H9 (cell line): ENCODE measurements at regions not wholly inside any gene's neighbourhood (a gene's known extent, or its start where the extent isn't known, plus 50 kb on each side); places are given as distances from the start of the nearest gene placed in this dataset.

Experiments used
- DNase-seq: peaks from one replicate; pipeline ENCODE4 v3.0.0-alpha.2; 2017
- H2AFZ ChIP-seq: one replicate; pipeline ENCODE4 v1.6.1; 2013; ENCODE audit warnings: mild to moderate bottlenecking, low read length, control low read depth, moderate library complexity
- H2AK5ac ChIP-seq: 2 replicates; pipeline ENCODE4 v1.6.1; 2013; ENCODE audit warnings: low read length, control low read depth, mixed read lengths; ENCODE audit not compliant: insufficient read length
- H2BK120ac ChIP-seq: one replicate; pipeline ENCODE4 v1.6.1; 2013; ENCODE audit warnings: low read depth, mild to moderate bottlenecking, low read length, control low read depth, inconsistent platforms; ENCODE audit not compliant: poor library complexity, severe bottlenecking
- H2BK12ac ChIP-seq: 2 replicates; pipeline ENCODE4 v1.6.1; 2013; ENCODE audit warnings: low read length, control low read depth, mixed read lengths, low read depth; ENCODE audit not compliant: insufficient read length
- H2BK15ac ChIP-seq: 2 replicates; pipeline ENCODE4 v1.6.1; 2013; ENCODE audit warnings: low read depth, low read length, control low read depth
- H2BK20ac ChIP-seq: one replicate; pipeline ENCODE4 v1.6.1; 2013; ENCODE audit warnings: low read depth, mild to moderate bottlenecking, low read length, control low read depth, inconsistent platforms; ENCODE audit not compliant: poor library complexity, severe bottlenecking
- H2BK5ac ChIP-seq: 2 replicates; pipeline ENCODE4 v1.6.1; 2013; ENCODE audit warnings: low read length, control low read depth, mixed read lengths; ENCODE audit not compliant: insufficient read length
- H3K14ac ChIP-seq: 2 replicates; pipeline ENCODE4 v1.6.1; 2013; ENCODE audit warnings: low read length, control low read depth; ENCODE audit not compliant: insufficient read depth
- H3K18ac ChIP-seq: 2 replicates; pipeline ENCODE4 v1.6.1; 2013; ENCODE audit warnings: low read depth, mild to moderate bottlenecking, mixed read lengths, low read length, control low read depth; ENCODE audit not compliant: insufficient read length
- H3K23ac ChIP-seq: 2 replicates; pipeline ENCODE4 v1.6.1; 2013; ENCODE audit warnings: low read length, control low read depth, mixed read lengths, low read depth; ENCODE audit not compliant: insufficient read length
- H3K23me2 ChIP-seq: 2 replicates; pipeline ENCODE4 v1.6.1; 2013; ENCODE audit warnings: low read depth, mild to moderate bottlenecking, mixed read lengths, low read length, control low read depth; ENCODE audit not compliant: insufficient read length, poor library complexity, severe bottlenecking
- H3K27ac ChIP-seq: 2 replicates; pipeline ENCODE4 v1.5.1; 2013; ENCODE audit warnings: low read length, control low read depth, mixed read lengths, low read depth; ENCODE audit not compliant: insufficient read length
- H3K27me3 ChIP-seq: 2 replicates; pipeline ENCODE4 v1.6.1; 2013; ENCODE audit warnings: low read length, control low read depth, inconsistent platforms; ENCODE audit not compliant: insufficient read depth
- H3K4ac ChIP-seq: 2 replicates; pipeline ENCODE4 v1.6.1; 2013; ENCODE audit warnings: low read depth, mild to moderate bottlenecking, control low read depth, inconsistent platforms, low read length, moderate library complexity
- H3K4me1 ChIP-seq: 2 replicates; pipeline ENCODE4 v1.6.1; 2013; ENCODE audit warnings: low read length, control low read depth, inconsistent platforms; ENCODE audit not compliant: insufficient read depth
- H3K4me2 ChIP-seq: 2 replicates; pipeline ENCODE4 v1.6.1; 2013; ENCODE audit warnings: low read length, control low read depth, mixed read lengths; ENCODE audit not compliant: insufficient read length, insufficient read depth
- H3K56ac ChIP-seq: 2 replicates; pipeline ENCODE4 v1.6.1; 2013; ENCODE audit warnings: low read depth, mild to moderate bottlenecking, mixed read lengths, low read length, control low read depth; ENCODE audit not compliant: insufficient read length
- H3K79me1 ChIP-seq: 2 replicates; pipeline ENCODE4 v1.6.1; 2013; ENCODE audit warnings: low read depth, mild to moderate bottlenecking, moderate library complexity, low read length, control low read depth, inconsistent platforms; ENCODE audit not compliant: insufficient read depth, poor library complexity, severe bottlenecking
- H3K79me2 ChIP-seq: 2 replicates; pipeline ENCODE4 v1.6.1; 2013; ENCODE audit warnings: low read length, control low read depth, inconsistent platforms; ENCODE audit not compliant: insufficient read depth
- H3K9ac ChIP-seq: 2 replicates; pipeline ENCODE4 v1.6.1; 2013; ENCODE audit warnings: low read length, control low read depth, mixed read lengths; ENCODE audit not compliant: insufficient read length; ENCODE audit errors: extremely low read depth
- H3K9me3 ChIP-seq: one replicate; pipeline ENCODE4 v1.6.1; 2013; ENCODE audit warnings: low read depth, low read length, inconsistent platforms; ENCODE audit not compliant: control insufficient read depth
- H3T11ph ChIP-seq: one replicate; pipeline ENCODE4 v1.6.1; 2013; ENCODE audit warnings: mild to moderate bottlenecking, low read length, control low read depth, inconsistent platforms
- H4K20me1 ChIP-seq: one replicate; pipeline ENCODE4 v1.6.1; 2013; ENCODE audit not compliant: control insufficient read depth, insufficient read length, insufficient read depth
- H4K5ac ChIP-seq: 2 replicates; pipeline ENCODE4 v1.6.1; 2013; ENCODE audit warnings: low read depth, mild to moderate bottlenecking, mixed read lengths, low read length, control low read depth; ENCODE audit not compliant: insufficient read length
- H4K8ac ChIP-seq: replicated peaks from 2 replicates; pipeline ENCODE4 v1.6.1; 2013; ENCODE audit warnings: low read length, control low read depth, mixed read lengths, low read depth; ENCODE audit not compliant: insufficient read length
- H4K91ac ChIP-seq: 2 replicates; pipeline ENCODE4 v1.6.1; 2013; ENCODE audit warnings: low read depth, mild to moderate bottlenecking, moderate library complexity, mixed read lengths, low read length, control low read depth; ENCODE audit not compliant: insufficient read length
- H3K27ac Mint-ChIP-seq, 3 experiments: 2 replicates in 2 of 3; 3 replicates in 1 of 3; pipeline ENCODE4 v1.8.0; 2020 to 2021; ENCODE audit warnings: mixed read lengths in 3 of 3, mild to moderate bottlenecking in 1 of 3, moderate library complexity in 1 of 3
- H3K27me3 Mint-ChIP-seq: 2 replicates; pipeline ENCODE4 v1.8.0; 2021; ENCODE audit warnings: low read depth, mild to moderate bottlenecking, moderate library complexity, mixed read lengths
- H3K36me3 Mint-ChIP-seq, 3 experiments: 2 replicates in 2 of 3; 3 replicates in 1 of 3; pipeline ENCODE4 v1.8.0; 2020 to 2021; ENCODE audit warnings: low read depth in 3 of 3, mixed read lengths in 3 of 3; ENCODE audit not compliant: insufficient read depth in 1 of 3
- H3K4me1 Mint-ChIP-seq, 2 experiments: 2 replicates each; pipeline ENCODE4 v1.8.0; 2020; ENCODE audit warnings: mixed read lengths in 2 of 2
- H3K4me3 Mint-ChIP-seq, 2 experiments: 2 replicates in 1 of 2; 3 replicates in 1 of 2; pipeline ENCODE4 v1.8.0; 2020 to 2021; ENCODE audit warnings: mild to moderate bottlenecking in 2 of 2, mixed read lengths in 2 of 2, moderate library complexity in 1 of 2
- H3K9me3 Mint-ChIP-seq, 2 experiments: 2 replicates in 1 of 2; 3 replicates in 1 of 2; pipeline ENCODE4 v1.8.0; 2020; ENCODE audit warnings: mild to moderate bottlenecking in 2 of 2, mixed read lengths in 2 of 2, moderate library complexity in 1 of 2
- CTCF ChIP-seq: fragments of 200-600 bp; sonication (generic); conservative IDR thresholded peaks from 3 replicates; pipeline ENCODE4 v1.8.0; 2021; ENCODE audit warnings: antibody characterized with exemption, mild to moderate bottlenecking
- WGBS: extraction: QIAGEN DNeasy Blood & Tissue Kit; methylation state at CpG from one replicate; pipeline ENCODE4 v1.1.7; 2013; ENCODE audit warnings: missing lambda C conversion rate, low lambda C conversion rate, mixed read lengths; ENCODE audit not compliant: insufficient read length; ENCODE audit errors: extremely low coverage; 5-methylcytosine and 5-hydroxymethylcytosine counted together

DNA sequence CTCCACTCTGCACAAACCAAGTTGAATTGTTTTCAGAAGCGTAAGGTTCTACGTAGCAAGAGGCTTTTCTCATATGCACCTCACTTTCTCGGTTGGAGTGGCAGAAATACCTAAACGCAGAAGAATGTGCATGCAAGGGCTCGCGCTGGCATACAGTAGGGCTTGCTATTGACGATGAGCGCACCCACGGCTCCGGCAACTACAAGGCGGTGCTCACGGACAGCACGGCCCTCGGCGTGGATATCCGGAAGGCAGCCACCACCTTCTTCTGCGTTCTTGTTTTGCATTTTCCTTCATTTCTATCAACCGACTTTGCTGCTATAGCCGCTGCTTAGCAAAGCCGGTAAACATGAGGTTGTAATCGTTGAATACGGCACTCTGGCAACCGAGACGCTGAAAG, 51.1 kb upstream of the UBE3C start:
- Histone ChIP-seq H3K14ac (no peak overlapping the region), H2BK15ac (no peak overlapping the region), H4K91ac (no peak overlapping the region), H3K9me3 (peaks cover 10% of the 10 kb centered on the region), H3K27ac (no peak overlapping the region), H4K20me1 (no peaks in the 10 kb centered on the region), H3T11ph (no peak overlapping the region), H2AFZ (no peak overlapping the region), H4K5ac (no peak overlapping the region), H3K79me1 (no peaks in the 10 kb centered on the region), H3K4me1 (no peaks in the 10 kb centered on the region), H3K4ac (no peak overlapping the region), H2BK120ac (no peak overlapping the region), H3K9ac (no peak overlapping the region), H2BK5ac (no peak overlapping the region), H3K56ac (no peak overlapping the region), H2AK5ac (no peak overlapping the region), H3K23me2 (peaks cover 3% of the 10 kb centered on the region), H3K27me3 (no peaks in the 10 kb centered on the region), H2BK20ac (no peak overlapping the region), H4K8ac (no peak overlapping the region), H3K18ac (no peak overlapping the region), H3K23ac (no peak overlapping the region), H3K79me2 (no peaks in the 10 kb centered on the region), H3K4me2 (no peak overlapping the region), H2BK12ac (no peak overlapping the region)
- H3K4me1 Mint-ChIP-seq: no peaks in the 10 kb centered on the region
- no peak for TF ChIP-seq CTCF
- H3K9me3 Mint-ChIP-seq: peaks cover 31 to 35% of the 10 kb centered on the region in 2 experiments
- no peak overlapping the region for H3K27ac Mint-ChIP-seq
- no CpG with 5 or more reads among the region's 24 CpGs for WGBS
- DNase-seq: no peak
- peaks cover 25% of the 10 kb centered on the region for H3K27me3 Mint-ChIP-seq
- no peak overlapping the region for H3K4me3 Mint-ChIP-seq
- peaks cover 7 to 11% (median 9%) of the 10 kb centered on the region in 3 experiments; a peak in 6 of 7 replicates for H3K36me3 Mint-ChIP-seq
